HG03558 (cell line): ENCODE measurements at regions not wholly inside any gene's neighbourhood (a gene's known extent, or its start where the extent isn't known, plus 50 kb on each side); places are given as distances from the start of the nearest gene placed in this dataset.

Source experiments
- ATAC-seq: cut with Tn5 transposase; IDR thresholded peaks from one replicate; pipeline ENCODE4 v1.9.1; 2021; ENCODE audit warnings: moderate number of reproducible peaks; ENCODE audit not compliant: unreplicated experiment; ENCODE audit errors: extremely low read depth

DNA sequence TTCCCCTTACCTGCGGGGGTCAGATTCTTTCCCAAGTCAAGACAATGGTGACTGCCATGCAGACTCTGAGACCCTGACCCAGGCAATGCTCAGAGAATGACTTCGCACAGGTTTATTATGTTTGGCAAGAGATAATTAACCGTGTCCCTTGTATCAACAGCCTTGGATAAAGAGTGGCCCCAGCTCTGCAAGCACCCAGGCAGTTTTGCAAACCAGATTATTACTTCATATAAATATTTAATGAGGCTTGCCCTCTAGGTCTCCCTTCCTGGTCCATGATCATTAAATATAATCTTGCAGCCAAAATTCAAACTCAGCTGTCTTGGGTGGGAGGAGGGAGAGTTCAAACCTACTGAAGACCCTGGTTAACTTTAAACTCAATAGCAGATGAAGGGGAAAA lies 156.5 kb downstream of the ANKRD60 start:
- no peak for ATAC-seq

DNA sequence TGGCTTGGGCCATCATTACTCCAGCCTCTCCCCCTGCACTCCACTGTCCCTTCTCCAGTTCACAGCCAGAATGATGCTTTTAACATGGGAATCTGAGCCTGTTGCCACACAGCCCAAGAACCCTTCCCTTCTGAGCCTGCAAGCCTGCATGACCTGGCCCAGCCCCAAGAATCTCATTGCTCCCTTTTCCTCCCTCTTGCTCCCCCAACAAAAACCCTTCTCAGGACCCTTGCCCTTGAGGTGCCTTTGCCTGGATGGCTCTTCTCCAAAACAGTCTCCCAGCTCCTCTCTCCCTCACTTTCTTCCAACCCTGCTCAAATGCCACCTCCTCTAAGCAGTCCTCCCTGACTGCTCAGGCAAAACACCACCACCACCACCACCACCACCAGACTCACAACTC lies 157.2 kb downstream of the ANKRD60 start:
- no peak for ATAC-seq

DNA sequence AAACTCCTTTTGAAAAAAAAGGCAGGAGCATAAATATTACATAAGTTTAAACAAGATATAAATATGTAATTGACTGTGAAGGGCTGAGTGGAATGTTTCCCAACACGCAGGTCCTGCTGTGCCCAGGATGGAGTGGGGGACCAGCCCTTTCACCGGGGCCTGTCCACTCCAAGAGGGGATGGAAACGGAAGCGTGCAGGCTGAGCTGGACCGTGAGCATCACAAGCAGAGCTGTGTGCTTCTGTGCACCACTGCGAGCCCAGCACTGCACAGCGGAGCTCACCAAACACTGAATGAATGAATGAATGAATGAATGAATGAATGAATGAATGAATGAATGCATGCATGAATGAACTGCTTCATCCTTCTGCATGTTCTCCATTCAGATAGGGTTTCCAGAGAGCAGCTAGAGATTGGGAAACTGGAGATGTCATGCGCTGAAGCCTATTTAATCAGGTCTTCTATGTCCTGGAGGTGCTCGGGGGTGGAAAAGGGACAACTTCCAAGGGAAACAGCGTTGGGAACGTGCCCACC lies 157.7 kb downstream of the ANKRD60 start:
- no peak for ATAC-seq

DNA sequence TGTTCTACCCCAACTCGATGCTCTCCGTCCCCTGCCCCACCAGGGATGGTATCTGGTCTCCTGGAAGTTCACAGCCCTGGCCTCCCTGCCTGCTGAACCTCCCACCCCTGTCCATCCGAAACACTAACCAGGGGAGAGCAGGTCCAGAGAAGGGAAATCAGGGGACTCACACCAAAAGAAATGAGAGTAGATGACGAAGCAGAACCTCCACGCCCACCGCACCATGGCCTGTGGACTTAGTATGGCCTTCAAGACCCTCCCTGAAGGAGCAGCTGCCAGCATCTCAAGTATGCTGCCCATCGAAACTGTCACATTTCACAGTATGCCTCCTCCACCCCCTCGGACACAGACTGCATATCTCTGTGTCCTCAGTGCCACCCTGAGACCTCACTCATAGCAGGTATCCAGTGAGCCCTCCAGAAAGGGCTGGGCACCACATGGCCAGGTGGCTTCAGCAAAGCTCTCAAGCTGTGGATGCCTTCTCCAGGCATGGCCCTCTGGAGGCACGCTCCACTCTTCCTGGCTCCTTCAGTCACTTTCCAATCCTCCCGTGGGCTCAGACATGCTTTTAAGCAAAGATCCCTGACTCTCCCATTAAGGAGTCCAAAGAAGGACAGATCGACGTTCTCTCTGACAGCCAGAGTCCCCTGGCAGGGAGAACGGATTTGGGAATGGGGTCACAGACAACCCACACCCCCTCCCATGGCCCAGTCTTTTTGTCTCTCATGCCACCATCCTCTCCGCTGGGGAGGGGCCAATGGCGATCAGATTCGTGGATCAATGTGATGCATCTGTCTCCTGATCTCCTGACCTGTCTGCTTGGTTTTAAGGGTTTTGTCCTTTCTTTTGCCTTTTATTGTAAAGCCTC lies 158.4 kb downstream of the ANKRD60 start:
- no peak for ATAC-seq

DNA sequence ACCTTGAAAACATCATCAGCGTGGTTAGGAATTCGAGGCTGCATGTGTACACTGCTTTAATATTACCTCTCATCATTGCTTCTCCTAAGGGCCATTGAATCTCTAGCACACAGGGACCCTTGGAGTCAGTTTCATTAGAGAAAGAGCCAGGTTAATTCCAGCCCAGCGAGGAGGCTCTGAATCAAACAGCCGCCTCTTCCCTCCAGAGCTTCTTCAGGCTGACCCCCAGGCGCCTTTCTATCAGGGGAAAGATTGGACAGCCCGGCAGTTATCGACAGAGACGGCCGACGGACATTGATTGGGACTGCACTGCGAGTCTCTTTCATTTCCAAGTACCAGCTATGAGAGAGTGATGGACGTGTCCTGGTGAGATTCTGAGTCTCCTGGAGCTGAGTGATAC lies 159.2 kb downstream of the ANKRD60 start:
- no peak for ATAC-seq

DNA sequence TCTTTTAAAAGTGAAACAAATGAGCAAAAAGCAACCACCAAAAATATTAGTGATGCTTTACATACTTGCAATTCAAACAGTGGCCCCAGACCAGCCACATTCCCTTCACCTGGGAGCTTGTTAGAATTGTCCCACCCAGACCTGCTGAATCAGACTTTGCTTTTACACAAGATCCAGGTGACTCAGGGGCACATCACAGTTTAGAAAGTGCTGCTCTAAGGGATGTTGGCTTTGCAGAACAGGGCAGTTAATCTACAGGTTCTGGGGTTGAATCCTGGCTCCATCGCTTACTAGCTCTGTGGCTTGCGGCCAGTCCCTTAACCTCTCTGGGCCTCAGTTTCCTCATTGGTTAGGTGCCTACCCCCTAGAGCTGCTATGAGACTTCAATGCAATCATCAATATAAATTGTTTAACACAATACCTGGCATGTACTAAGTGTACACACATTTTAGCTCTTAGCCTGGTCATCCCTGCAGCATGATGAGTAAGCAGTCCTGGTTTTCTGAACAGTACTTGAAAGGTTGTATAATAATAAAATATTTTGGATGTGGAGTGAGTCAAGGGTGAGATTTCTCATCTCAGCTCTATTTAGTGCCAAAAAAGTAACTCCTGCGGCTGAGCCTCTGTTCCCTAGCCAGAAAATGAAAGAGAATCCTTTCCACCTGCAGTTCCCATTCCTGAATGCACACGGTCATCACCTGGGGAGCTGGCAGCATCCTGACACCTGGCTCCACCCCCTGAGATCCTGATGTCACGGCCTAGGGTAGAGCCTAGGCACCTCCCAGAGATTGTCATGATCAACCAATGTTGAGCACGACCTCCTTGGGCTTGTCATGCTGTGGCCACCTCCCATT lies 162.7 kb downstream of the ANKRD60 start:
- no peak for ATAC-seq

DNA sequence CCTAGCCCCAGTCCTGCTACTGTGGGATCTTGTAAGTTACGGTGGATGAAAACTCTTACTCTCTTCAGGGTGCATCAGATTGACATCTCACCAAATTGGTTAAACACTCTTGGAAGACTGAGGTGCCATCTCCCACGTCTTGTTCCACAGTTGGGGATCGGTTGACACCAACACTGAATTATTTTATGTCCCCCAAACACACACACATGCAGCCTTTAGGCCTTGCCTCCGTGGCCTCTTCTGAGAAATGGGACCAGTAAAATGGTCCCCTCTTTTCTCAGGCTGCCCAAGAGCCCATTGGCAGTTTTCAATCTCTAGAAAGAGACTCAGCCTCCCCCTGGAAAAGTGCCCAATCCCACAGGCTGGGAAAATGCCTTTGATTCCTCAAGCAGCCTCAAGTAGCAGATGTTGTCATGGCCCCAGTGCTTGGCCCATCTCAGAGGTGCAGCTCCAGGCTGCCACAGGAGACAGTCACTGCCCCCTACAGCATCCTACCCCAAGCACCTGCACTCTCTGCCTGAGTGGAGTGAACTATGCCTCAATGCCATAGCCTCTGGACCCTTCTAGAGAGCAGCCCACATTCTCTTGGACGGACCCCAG lies 163.9 kb downstream of the ANKRD60 start:
- ATAC-seq = no peak

DNA sequence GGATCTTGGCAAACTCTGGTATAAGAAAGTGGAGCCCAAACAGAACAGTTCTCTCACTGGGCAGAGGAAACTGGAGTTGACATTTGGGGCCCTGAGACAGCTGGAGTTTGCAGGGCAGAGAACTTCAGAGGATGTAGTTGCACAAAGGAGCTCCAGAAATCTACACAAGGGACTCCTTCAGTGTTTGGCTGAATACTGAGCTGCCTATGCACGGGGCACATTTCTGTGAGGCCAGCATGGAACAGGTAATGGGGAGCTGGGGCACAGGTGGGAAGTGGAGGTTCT lies 169.3 kb downstream of the ANKRD60 start:
- no peak for ATAC-seq

DNA sequence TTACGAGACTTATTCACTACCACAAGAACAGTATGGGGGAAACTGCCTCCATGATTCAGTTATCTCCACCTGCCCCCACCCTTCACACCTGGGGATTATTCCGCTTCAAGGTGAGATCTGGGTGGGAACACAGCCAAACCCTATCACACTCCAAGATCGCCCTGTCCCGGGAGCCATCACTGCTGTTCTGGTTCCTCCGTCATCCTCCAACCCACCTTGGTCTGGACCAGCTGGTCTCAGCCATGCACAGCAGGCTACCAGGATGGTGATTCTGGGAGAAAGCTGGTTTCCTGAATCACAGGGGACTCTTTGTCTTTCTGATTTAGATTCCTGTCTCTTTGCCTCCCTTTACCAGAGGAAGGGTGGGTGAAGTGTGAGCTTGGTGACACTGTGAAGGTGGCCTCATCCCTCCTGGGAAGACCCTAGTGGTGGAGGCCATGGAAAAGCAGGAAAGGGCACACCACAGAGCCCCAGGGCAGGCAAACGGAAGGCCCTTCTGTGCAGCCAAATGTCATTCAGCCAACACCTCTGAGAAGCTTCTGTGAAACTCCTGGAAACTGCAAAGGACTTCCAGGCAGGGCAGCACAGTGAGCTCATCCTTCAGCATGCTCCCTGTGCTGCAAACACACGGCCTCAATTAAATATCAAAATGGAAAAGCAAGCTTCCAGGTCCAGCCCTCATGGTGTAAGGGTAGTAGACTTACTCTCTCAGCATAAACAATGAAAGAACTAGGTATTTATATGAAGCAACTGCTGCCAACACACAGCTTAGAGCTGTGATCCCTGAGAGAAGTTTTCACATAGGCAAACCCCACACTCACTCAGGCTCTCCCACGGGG lies 169.8 kb downstream of the ANKRD60 start:
- no peak for ATAC-seq

DNA sequence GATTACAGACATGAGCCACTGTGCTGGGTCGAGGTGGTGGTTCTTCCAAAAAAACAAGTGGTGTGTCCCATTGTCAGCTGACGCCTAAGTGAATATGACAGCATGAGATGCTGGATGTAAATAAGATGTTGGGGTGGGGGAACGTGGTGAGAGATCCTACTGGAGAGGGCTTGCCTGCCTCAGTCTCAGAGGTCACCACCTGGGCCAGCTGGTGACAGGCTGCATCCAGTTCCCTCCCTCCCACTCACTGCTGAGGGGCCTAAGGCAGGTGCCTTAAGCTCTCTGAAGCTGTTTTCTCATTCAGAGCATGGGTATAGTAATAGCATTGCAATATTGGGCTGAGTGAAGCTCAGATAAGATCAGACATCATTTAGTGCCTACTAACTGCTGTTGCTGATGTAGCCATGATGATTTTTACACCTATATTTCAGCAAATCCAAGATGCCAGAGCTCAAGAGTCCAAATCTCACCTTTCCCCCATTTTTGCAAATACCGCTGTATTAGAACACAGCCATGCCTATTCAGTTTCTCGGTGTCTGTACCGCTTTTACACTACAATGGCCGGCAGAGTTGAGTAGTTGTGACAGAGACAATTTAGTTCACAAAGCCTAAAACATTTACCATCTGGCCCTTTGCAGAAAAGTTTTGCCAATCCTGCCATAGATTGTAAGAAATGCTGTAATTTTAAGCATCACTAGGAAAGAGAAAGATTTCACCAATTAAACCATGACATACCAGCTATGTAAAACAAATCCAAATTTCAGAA lies 171.3 kb downstream of the ANKRD60 start:
- ATAC-seq = no peak

DNA sequence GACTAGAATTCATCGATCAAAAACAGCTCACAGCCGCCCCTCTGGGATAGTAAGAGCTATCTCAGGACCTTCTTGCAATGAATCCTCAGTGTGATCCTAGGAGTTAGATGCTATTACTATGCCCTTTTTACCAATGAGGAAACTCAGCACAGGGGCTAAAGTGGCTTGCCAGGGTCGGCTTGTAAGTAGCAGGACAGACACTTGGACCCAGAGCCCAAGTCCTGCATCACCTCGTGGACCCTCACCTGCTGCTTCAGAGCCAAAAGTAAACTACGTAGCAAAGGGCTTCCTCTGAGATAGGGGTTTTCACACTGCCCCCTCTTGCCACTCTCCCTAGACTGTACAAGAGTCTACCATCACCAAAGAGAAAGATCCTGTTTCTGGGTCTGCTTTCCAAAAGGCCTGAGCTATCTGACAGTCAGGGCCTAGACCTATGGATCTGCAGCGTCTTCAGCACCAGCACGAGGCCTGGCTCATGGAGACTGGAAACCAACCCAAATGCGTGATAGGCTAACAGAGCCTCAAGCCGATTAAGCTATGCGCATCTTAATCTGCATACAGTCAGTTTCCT lies 172.3 kb downstream of the ANKRD60 start:
- no peak for ATAC-seq

DNA sequence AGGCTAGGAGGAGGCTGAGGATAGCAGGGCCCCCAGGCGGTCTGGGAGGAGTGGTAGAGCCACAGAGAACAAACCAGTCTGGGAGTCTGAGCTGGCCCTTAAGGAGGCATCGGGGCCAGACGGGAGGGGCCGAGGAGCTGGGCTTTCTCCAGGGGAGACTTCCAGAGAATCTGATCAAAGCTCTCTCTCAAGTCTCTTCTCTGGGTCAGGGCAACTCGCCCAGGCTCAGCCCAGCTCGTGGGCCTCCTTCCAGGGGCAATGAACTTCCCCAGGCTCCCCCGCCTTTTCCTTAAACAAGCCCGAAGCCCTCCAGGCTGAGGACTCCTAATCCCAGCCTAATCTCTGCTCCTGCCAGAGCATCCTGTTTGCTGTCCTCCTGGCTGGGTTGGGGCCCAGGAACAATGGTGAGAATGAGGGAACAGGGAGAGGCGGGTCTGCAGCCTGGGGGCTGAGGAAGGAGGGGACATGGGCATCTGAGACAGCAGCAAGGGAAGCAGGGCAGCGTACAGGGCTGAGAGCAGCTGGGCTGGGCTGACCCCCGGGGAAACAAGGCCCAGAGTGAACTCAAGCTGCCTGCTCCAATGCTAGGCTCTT lies 173.6 kb downstream of the ANKRD60 start:
- no peak for ATAC-seq

DNA sequence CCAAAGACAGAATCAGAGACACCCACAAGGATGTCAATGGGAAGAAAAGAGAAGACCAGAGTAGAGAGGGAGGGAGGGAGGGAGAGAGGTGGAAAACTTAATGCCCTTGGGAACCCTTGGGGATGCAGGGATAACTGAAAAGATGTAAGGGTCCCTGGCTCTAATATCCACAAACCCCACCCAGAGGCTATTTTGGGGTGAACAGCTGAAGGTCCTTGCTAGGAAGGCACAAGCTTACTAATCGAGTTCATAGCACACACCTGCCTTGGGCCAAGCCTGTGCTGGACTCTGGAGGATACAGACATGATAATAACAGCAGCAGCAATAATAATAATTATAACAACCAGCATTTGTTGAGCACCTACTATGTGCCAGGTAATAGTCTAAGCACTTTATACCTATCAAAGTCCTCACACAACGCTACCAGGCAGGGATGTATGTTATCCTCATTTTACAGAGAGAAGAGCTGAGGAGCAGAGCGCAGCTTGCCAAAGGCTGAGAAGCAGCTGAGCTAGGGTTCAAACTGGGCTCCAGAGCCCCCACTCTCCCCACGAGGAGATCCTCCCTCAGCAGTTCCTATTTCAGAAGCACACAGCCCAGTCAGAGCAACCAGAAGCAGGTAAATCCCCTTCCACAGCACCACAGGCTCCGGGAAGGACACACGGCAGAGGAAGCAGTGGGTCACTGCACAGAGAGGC lies 174.2 kb downstream of the ANKRD60 start:
- no peak for ATAC-seq

DNA sequence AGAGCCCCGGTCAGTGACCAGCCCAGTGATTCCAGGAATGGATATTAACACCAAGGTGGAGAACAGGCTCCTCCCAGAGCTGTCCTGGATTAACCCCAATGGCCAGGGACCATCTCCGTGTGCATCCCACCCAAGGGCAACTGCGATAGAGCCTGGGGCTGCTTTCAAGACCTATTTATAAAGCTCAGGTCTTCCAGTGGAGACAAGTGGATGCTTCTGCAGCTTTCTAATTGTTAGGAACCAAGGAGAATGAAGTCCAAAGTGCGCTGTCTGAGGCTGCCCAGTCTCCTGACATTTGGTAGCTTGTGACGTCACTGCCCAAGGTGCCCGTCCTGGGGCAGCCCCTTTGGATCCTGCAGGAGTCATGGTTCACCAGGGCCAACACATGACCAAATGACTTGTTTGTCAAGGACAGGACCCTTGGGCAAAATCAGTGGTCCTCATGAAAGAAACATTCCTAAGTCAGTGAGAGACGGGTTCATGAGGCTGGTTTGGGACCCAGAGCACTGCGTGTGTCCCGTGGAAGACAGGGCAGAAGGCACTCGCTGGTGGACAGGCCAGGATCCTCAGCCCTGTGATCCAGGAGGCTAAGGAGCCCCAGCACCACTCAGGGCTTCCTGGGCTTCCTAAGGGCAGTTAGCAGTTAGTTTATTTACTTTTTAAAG lies 174.9 kb downstream of the ANKRD60 start:
- ATAC-seq = no peak

DNA sequence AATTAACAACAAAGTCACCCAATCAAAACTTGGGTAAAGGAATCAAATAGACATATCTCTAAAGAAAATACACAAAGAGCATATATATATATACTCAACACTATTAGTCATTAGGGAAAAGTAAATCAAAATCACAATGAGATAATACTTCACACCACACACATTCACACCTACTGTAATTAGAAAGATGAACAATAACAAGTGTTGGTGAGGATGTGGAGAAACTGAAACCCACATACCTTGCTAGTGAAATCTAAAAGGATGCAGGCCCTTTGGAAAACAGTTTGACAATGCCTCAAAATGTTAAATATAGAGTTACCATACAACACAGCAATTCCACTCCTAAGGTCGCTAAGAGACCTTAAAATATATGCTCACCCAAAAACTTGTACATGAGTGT lies 177.1 kb downstream of the ANKRD60 start:
- ATAC-seq = no peak

DNA sequence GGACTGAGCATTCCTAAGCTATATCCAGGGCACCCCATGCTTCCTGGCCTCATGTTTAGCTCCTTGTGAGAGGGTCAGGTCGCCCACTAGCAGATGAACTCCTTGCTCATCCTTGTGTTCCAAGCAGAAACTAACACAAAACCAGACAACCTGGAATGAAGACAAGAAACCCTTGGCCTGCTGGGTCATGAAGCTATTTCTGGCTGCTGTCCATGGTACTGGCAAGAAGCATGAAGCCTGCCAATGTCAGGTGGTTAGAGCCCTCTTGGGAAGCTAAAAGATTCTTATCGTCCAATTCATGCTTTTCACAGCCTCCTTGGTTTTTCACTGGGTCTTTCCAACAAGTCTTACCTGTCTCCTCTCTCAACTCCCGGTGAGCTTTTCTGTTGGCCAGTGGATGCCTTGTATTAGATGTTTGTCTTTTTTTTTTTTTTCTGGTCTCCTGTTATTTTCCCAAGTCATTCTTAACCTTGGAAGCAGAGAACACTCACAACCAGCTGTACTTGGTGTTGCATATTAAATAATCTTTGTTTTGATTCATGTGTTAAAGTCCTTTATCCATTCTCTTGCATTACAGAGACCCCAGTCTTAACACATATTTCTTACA lies 180.3 kb downstream of the ANKRD60 start:
- ATAC-seq = no peak

DNA sequence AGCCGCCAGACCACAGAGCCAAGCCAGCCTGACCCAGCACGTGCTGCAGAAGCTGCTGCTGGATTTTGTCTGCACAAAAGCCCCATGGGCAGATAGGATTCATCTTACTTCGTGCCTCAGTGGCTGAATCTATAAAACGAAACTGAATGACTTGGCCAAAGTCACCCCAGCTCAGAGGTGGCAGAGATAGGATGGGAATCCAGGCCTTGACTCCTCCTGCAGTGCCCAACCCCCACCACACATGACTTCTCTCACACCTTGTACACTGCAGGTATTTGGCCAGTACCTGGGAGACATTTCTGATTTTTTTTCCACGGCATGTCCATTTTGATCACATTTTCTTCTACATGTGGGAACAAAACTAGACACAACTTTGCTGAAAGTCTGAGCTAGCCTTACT lies 182.1 kb downstream of the ANKRD60 start:
- no peak for ATAC-seq
